Motor neuron (in vitro differentiated cells): ENCODE measurements at regions not wholly inside any gene's neighbourhood (a gene's known extent, or its start where the extent isn't known, plus 50 kb on each side); places are given as distances from the start of the nearest gene placed in this dataset.

ENCODE experiments used
- ATAC-seq, 8 experiments: fragments of 200-7000 bp; cut with Tn5 transposase; replicated peaks in 6 of 8; 2 replicates each; pipeline ENCODE4 v1.8.0; 2021; ENCODE audit warnings: mild to moderate bottlenecking in 8 of 8, moderate library complexity in 8 of 8
- H3K27ac ChIP-seq, 2 donors: fragments of 250-450 bp; sonication (Bioruptor Pico); 2 replicates each; pipeline ENCODE4 v1.9.0; 2021; ENCODE audit warnings: antibody characterized with exemption in 2 of 2, mild to moderate bottlenecking in 2 of 2, moderate library complexity in 1 of 2
- H3K4me1 ChIP-seq, 2 donors: fragments of 250-450 bp; sonication (Bioruptor Pico); replicated peaks in 1 of 2; 2 replicates each; pipeline ENCODE4 v1.6.1; 2021; ENCODE audit warnings: antibody characterized with exemption in 2 of 2, mild to moderate bottlenecking in 2 of 2, moderate library complexity in 1 of 2
- H3K4me3 ChIP-seq, 5 donors: fragments of 250-450 bp; sonication (Bioruptor Pico); 2 replicates each; pipeline ENCODE4 v1.9.0; 2021; ENCODE audit warnings: antibody characterized with exemption in 5 of 5, mild to moderate bottlenecking in 5 of 5, moderate library complexity in 4 of 5
- WGBS, 10 experiments: fragments of 450-650 bp; shearing (Covaris generic); methylation state at CpG; one replicate each; pipeline ENCODE4 v1.0.0; 2022; 5-methylcytosine and 5-hydroxymethylcytosine counted together
- in situ Hi-C, 9 experiments: fragments of 400-800 bp; cut with MboI; loops; one replicate each; pipeline ENCODE4 v1.15.0; 2021; ENCODE audit warnings: low sequenced_read_pairs in 9 of 9, low pct_unique_long_range_greater_than_20kb in 2 of 9; ENCODE audit not compliant: unreplicated experiment in 9 of 9

GRCh38 chr4:187064033-187064432 lies 340.4 kb upstream of the FAT1 start:
- in situ Hi-C loops: no loop called here
- Histone ChIP-seq H3K4me3 (no peak overlapping the region), H3K27ac (no peak overlapping the region), H3K4me1 (no peaks in the 10 kb centered on the region)
- WGBS, 10 experiments: 68 to 98% (median 95%) methylated on average over 4 to 25 of the region's 30 CpGs; no CpG with 5 or more reads in 1 of the 10 experiments
- no peak for ATAC-seq

- WGBS, 10 experiments: 0 to 92% (median 0%) methylated on average over 1 of the region's 1 CpG; no CpG with 5 or more reads in 4 of the 10 experiments
- Histone ChIP-seq H3K4me3 (no peak overlapping the region), H3K27ac (no peak overlapping the region), H3K4me1 (no peaks in the 10 kb centered on the region)
- in situ Hi-C loops: no loop called here
- ATAC-seq: peak in 2 of 8 experiments; percentile 27 to 89
Observed at GRCh38 chr4:187065396-187065795, 341.7 kb upstream of the FAT1 start.

- WGBS, 10 experiments: 10 to 100% (median 87%) methylated on average over 1 to 10 of the region's 13 CpGs; no CpG with 5 or more reads in 2 of the 10 experiments
- ATAC-seq: peak in 1 of 8 experiments; percentile 51
Observed at GRCh38 chr4:187065806-187066205, 342.1 kb upstream of the FAT1 start.

DNA sequence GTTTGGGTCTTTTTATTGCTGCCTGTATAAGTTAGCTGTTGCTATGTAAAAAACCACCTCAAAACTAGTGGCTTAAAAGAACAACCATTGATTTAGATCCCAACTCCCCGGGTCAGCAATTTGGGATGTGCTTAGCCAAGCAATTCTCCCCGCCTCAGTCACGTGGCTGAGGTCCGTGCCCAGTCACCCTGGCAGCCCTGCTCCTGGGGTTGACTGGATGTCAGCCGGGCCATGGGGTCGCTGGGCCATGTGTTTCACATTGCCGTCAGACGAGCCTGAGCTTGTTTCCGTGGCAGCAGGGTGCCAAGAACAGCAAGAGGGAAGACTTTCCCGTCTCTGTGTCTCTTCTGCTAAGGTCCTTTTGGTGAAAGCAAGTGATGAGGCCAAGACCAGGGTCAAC lies 345.7 kb upstream of the FAT1 start:
- in situ Hi-C loops: no loop called here
- ATAC-seq: no peak
- Histone ChIP-seq H3K4me3 (no peak overlapping the region), H3K4me1 (peaks cover 0 to 6% of the 10 kb centered on the region in 2 donors), H3K27ac (no peak overlapping the region)
- WGBS, 10 experiments: 5 to 82% (median 45%) methylated on average over 3 to 9 of the region's 10 CpGs; no CpG with 5 or more reads in 2 of the 10 experiments

More at GRCh38 chr4:187065806-187066205, 342.1 kb upstream of the FAT1 start:
- Histone ChIP-seq H3K4me1 (no peaks in the 10 kb centered on the region), H3K27ac (no peak overlapping the region), H3K4me3 (no peak overlapping the region)
- in situ Hi-C loops: no loop called here

DNA sequence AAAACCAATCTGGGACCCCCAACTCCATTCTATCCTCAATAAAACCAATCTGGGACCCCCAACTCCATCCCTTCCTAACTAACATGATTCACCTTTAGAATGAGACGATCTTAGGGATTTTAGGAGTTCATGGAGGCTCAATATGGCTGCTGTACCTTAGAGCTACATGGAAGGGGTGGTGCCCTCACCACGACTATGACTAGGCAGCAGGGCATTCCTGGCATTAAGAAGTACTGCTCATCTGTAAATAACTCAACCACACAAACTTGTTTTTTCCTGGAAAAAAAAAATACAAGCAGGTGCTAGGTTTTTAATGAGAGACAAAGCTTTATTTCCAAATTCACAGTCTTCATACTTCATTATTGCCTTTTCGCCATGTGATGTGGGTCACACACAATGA lies 346.5 kb upstream of the FAT1 start:
- no peak overlapping the region for H3K4me3 ChIP-seq
- ATAC-seq: no peak
- peaks cover 0 to 6% of the 10 kb centered on the region in 2 donors for H3K4me1 ChIP-seq
- WGBS, 10 experiments: 21 to 100% (median 92%) methylated on average over 2 to 3 of the region's 3 CpGs; no CpG with 5 or more reads in 3 of the 10 experiments
- in situ Hi-C loops: no loop called here
- H3K27ac ChIP-seq: no peak overlapping the region

GRCh38 chr4:187070740-187071139 lies 347.1 kb upstream of the FAT1 start:
- Histone ChIP-seq H3K4me1 (peaks cover 0 to 6% of the 10 kb centered on the region in 2 donors), H3K4me3 (no peak overlapping the region), H3K27ac (no peak overlapping the region)
- in situ Hi-C loops: no loop called here
- ATAC-seq: no peak
- 70 to 100% methylated on average over 1 of the region's 1 CpG; no CpG with 5 or more reads in 8 of the 10 experiments for WGBS, 10 experiments

DNA sequence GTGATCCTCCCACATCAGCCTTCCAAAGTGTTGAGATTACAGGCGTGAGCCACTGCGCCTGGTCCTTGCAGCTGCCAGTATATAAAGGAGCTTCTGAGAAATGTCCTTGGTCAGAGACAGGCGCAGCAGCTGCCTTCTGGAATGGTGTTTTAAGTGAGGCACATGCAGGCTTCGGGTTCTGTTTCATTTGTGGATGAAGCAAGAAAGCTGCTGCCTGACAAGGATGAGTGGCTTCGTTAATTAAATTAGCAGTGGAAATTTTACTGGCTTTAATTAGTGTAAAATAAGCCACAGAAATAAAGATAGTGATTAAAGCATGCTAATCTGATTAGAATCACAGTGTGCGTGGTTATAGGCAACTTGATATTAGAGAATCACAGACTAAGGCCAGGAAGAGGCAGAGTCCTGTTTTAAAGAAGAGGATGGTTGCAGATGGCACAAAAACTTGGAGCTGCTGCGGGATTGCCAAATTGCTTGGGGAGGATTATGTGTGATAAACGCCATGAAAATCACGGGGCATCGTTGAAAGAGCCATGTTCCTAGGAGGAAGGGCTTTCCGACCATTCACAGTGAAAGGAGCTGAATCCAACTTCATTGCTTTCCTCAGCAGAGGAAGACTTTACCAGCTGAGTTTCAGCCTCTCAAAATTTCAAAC lies 348.4 kb upstream of the FAT1 start:
- in situ Hi-C loops: no loop called here
- peak in 1 of 8 experiments; percentile 41 for ATAC-seq
- no peak overlapping the region for H3K4me3 ChIP-seq
- 4 to 78% (median 66%) methylated on average over 3 to 9 of the region's 11 CpGs for WGBS, 10 experiments
- H3K4me1 ChIP-seq: peaks cover 0 to 6% of the 10 kb centered on the region in 2 donors
- H3K27ac ChIP-seq: no peak overlapping the region

GRCh38 chr4:187073820-187074219 lies 350.2 kb upstream of the FAT1 start:
- H3K4me3 ChIP-seq: no peak overlapping the region
- 20 to 100% (median 90%) methylated on average over 1 to 6 of the region's 7 CpGs; no CpG with 5 or more reads in 5 of the 10 experiments for WGBS, 10 experiments
- ATAC-seq: no peak
- in situ Hi-C loops: no loop called here
- H3K27ac ChIP-seq: no peak overlapping the region
- peaks cover 2 to 8% of the 10 kb centered on the region in 2 donors for H3K4me1 ChIP-seq

DNA sequence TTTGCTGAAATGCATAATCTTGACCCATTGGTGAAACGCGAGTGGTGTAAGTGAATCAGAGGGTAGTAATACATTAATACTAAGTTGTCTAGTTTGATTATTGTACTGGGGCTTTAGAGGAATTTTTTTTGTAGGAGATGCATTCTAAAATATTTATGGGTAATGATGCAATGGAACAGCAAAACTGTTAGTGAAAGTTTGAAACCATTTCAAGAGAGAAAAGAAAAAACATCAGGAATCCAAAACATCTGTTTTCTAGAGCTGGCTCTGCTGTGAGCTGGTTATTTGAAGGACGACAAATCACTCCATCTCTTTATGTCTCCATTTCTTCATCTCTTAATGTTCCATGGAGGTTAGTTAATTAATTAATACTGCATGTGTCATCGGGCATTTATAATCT lies 351.9 kb upstream of the FAT1 start:
- ATAC-seq: no peak
- H3K4me3 ChIP-seq: no peak overlapping the region
- in situ Hi-C loops: no loop called here
- WGBS, 10 experiments: 36 to 100% (median 80%) methylated on average over 1 to 4 of the region's 4 CpGs; no CpG with 5 or more reads in 1 of the 10 experiments
- H3K4me1 ChIP-seq: peaks cover 2 to 8% of the 10 kb centered on the region in 2 donors
- H3K27ac ChIP-seq: no peak overlapping the region

GRCh38 chr4:187077744-187078401 lies 354.2 kb upstream of the FAT1 start:
- WGBS, 10 experiments: 0 to 51% (median 29%) methylated on average over 2 to 10 of the region's 12 CpGs
- no peak overlapping the region for H3K27ac ChIP-seq
- ATAC-seq: peak in 7 of 8 experiments; percentile 47 to 97 (median 69)

GRCh38 chr4:187084701-187085100 lies 361.0 kb upstream of the FAT1 start:
- 11 to 100% (median 76%) methylated on average over 1 to 4 of the region's 4 CpGs; no CpG with 5 or more reads in 1 of the 10 experiments for WGBS, 10 experiments
- Histone ChIP-seq H3K27ac (no peak overlapping the region), H3K4me1 (no peaks in the 10 kb centered on the region), H3K4me3 (no peak overlapping the region)
- in situ Hi-C loops: no loop called here
- no peak for ATAC-seq

More at GRCh38 chr4:187077744-187078401, 354.2 kb upstream of the FAT1 start:
- Histone ChIP-seq H3K4me3 (no peak overlapping the region), H3K4me1 (peaks cover 2% of the 10 kb centered on the region in 2 donors)
- in situ Hi-C loops: no loop called here

GRCh38 chr4:187085339-187085738 lies 361.7 kb upstream of the FAT1 start:
- in situ Hi-C loops: no loop called here
- ATAC-seq: no peak
- 13 to 100% (median 89%) methylated on average over 2 to 3 of the region's 3 CpGs for WGBS, 10 experiments

DNA sequence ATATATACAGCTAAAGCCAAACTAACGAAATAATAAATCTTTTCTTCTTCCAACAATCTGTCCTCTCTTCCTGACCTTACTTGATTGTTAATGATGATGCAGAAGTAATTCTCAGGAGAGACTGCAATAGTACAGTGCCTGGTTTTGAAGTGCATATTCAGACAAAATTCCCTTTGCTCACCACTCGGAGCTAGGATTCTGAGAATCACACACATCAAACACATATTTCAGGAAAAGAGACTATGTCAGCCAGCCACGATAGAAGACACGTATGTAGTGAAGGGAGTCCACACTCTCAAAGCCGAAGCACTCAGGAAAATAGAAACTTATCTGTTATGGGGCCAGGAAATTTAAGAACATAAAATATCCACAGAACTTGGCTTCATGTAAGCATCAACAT lies 362.5 kb upstream of the FAT1 start:
- Histone ChIP-seq H3K4me1 (no peaks in the 10 kb centered on the region), H3K27ac (no peak overlapping the region), H3K4me3 (no peak overlapping the region)
- WGBS, 10 experiments: 17 to 100% (median 91%) methylated on average over 1 to 5 of the region's 5 CpGs; no CpG with 5 or more reads in 1 of the 10 experiments
- in situ Hi-C loops: no loop called here
- no peak for ATAC-seq

More at GRCh38 chr4:187085339-187085738, 361.7 kb upstream of the FAT1 start:
- Histone ChIP-seq H3K4me1 (no peaks in the 10 kb centered on the region), H3K4me3 (no peak overlapping the region), H3K27ac (no peak overlapping the region)
